ENCODE measurements at regions not wholly inside any gene's neighbourhood (a gene's known extent, or its start where the extent isn't known, plus 50 kb on each side); places are given as distances from the start of the nearest gene placed in this dataset.

- TF ChIP-seq CTCF (IDR thresholded peaks at IDR 0.05) = no peak
- TF ChIP-seq POLR2A (IDR thresholded peaks at IDR 0.05) = no peak
Observed at GRCh38 chr9:88775966-88776365, 215.3 kb upstream of the S1PR3 start.

Data from lower leg skin (tissue), 3 donors.